Lower lobe of right lung (tissue), 2 donors: ENCODE measurements at regions not wholly inside any gene's neighbourhood (a gene's known extent, or its start where the extent isn't known, plus 50 kb on each side); places are given as distances from the start of the nearest gene placed in this dataset.

Experiments
- ATAC-seq, 2 donors: fragments of 200-7000 bp; cut with Tn5 transposase; one replicate each; pipeline ENCODE4 v1.9.1; 2020 to 2022; ENCODE audit warnings: mild to moderate bottlenecking in 2 of 2, moderate library complexity in 2 of 2
- DNase-seq: peaks from one replicate; pipeline ENCODE4 v3.0.0-alpha.2; 2020
- H3K27ac ChIP-seq: fragments of 200-600 bp; one replicate; pipeline ENCODE4 v1.8.0; 2022
- H3K27me3 ChIP-seq: fragments of 200-600 bp; one replicate; pipeline ENCODE4 v1.8.0; 2022; ENCODE audit warnings: low read depth
- H3K36me3 ChIP-seq: fragments of 200-600 bp; one replicate; pipeline ENCODE4 v1.8.0; 2022; ENCODE audit warnings: mild to moderate bottlenecking
- H3K4me1 ChIP-seq: fragments of 200-600 bp; one replicate; pipeline ENCODE4 v1.8.0; 2022
- H3K4me3 ChIP-seq: fragments of 200-600 bp; one replicate; pipeline ENCODE4 v1.8.0; 2022; ENCODE audit warnings: mild to moderate bottlenecking
- H3K9me3 ChIP-seq: fragments of 200-600 bp; one replicate; pipeline ENCODE4 v1.8.0; 2022
- CTCF ChIP-seq: fragments of 200-600 bp; IDR thresholded peaks from one replicate; pipeline ENCODE4 v1.8.0; 2022; ENCODE audit warnings: antibody characterized with exemption, mild to moderate bottlenecking
- intact Hi-C: fragments of 100-400 bp; cut with DNase I; formaldehyde crosslinking; loops from one replicate; pipeline ENCODE4 v1.11.0; 2022
- donor health status: DM: no; HTN: yes; CAD: no; lungs with severe emphysema.

GRCh38 chr11:92839450-92839849 is 130.0 kb upstream of the MTNR1B start:
- TF ChIP-seq CTCF = no peak
- Histone ChIP-seq H3K27ac (no peak overlapping the region), H3K36me3 (no peaks in the 10 kb centered on the region), H3K27me3 (no peaks in the 10 kb centered on the region), H3K4me3 (no peak overlapping the region), H3K9me3 (no peaks in the 10 kb centered on the region), H3K4me1 (no peaks in the 10 kb centered on the region)
- ATAC-seq (no peak), DNase-seq (no peak)
- intact Hi-C loops = no loop called here

- Histone ChIP-seq H3K4me1 (no peaks in the 10 kb centered on the region), H3K27me3 (no peaks in the 10 kb centered on the region), H3K4me3 (no peak overlapping the region), H3K9me3 (no peaks in the 10 kb centered on the region), H3K27ac (no peak overlapping the region), H3K36me3 (no peaks in the 10 kb centered on the region)
- intact Hi-C loops = no loop called here
- TF ChIP-seq CTCF = no peak
- ATAC-seq (no peak), DNase-seq (no peak)
These were observed 127.7 kb upstream of the MTNR1B start for GRCh38 chr11:92841719-92842118.

DNA sequence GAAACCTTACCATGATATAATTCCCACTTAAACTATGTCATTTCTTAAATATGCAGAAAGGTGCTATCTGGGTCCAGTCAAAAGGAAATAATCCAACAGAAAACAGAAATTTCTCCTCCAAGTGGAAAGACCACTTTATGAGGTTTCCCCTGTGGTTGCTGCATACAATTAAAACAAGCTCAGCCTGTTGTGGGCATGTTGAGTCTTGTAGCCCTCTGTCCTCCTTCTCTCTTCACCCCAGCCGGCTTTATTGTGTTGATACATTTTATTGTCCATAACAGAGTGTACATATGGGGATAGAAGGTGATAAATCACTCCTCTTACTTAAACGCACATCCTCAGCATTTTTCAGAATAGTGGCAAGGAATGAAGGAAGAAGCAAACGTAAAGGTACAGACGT is 126.0 kb upstream of the MTNR1B start:
- Histone ChIP-seq H3K27me3 (no peaks in the 10 kb centered on the region), H3K27ac (no peak overlapping the region), H3K4me1 (no peaks in the 10 kb centered on the region), H3K9me3 (no peaks in the 10 kb centered on the region), H3K36me3 (no peaks in the 10 kb centered on the region), H3K4me3 (no peak overlapping the region)
- ATAC-seq (no peak), DNase-seq (no peak)
- no peak for TF ChIP-seq CTCF
- intact Hi-C loops = no loop called here

DNA sequence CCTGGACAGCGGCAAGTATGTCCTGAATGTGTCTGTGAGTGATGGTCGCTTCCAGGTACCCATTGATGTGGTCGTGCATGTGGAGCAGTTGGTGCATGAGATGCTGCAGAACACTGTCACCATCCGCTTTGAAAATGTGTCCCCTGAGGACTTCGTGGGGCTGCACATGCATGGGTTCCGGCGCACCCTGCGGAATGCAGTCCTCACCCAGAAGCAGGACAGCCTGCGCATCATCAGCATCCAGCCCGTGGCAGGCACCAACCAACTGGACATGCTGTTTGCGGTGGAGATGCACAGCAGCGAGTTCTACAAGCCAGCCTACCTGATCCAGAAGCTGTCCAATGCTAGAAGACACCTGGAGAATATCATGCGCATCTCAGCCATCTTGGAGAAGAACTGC is 125.3 kb upstream of the MTNR1B start:
- intact Hi-C loops = no loop called here

DNA sequence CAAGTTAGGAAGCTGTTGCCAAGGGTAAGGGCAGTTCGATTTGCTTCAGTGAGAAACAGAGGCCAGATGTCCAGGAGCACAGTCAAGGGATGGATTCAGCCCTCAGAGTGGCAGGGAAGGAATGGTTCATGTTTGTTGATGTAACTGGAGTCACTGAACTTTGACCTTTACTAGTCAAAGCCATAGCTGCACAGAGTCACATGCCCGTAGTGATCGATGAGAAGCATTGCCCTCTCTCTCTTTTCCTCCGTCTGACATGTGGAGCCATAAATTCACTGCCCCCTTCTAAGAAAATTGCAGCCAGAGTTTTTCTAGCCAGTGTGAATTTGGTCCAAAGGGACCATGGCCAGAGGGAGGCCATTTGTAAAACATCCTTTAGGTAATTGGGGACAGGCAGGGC is 124.1 kb upstream of the MTNR1B start:
- Histone ChIP-seq H3K9me3 (no peaks in the 10 kb centered on the region), H3K27ac (no peak overlapping the region), H3K4me1 (no peaks in the 10 kb centered on the region), H3K4me3 (no peak overlapping the region), H3K27me3 (no peaks in the 10 kb centered on the region), H3K36me3 (no peaks in the 10 kb centered on the region)
- ATAC-seq (no peak), DNase-seq (no peak)
- intact Hi-C loops = no loop called here
- TF ChIP-seq CTCF = no peak

More for the DNA sequence above, 125.3 kb upstream of the MTNR1B start:
- Histone ChIP-seq H3K9me3 (no peaks in the 10 kb centered on the region), H3K4me1 (no peaks in the 10 kb centered on the region), H3K36me3 (no peaks in the 10 kb centered on the region), H3K4me3 (no peak overlapping the region), H3K27me3 (no peaks in the 10 kb centered on the region), H3K27ac (no peak overlapping the region)
- ATAC-seq = no peak
- TF ChIP-seq CTCF = no peak
- no peak for DNase-seq

- Histone ChIP-seq H3K27me3 (no peaks in the 10 kb centered on the region), H3K9me3 (no peaks in the 10 kb centered on the region), H3K27ac (no peak overlapping the region), H3K4me1 (no peaks in the 10 kb centered on the region), H3K4me3 (no peak overlapping the region), H3K36me3 (no peaks in the 10 kb centered on the region)
- ATAC-seq (no peak), DNase-seq (no peak)
- TF ChIP-seq CTCF = no peak
- intact Hi-C loops = no loop called here
These were observed 123.6 kb upstream of the MTNR1B start for GRCh38 chr11:92845805-92846204.
